Parathyroid adenoma (tissue), 2 donors: ENCODE measurements at regions not wholly inside any gene's neighbourhood (a gene's known extent, or its start where the extent isn't known, plus 50 kb on each side); places are given as distances from the start of the nearest gene placed in this dataset.

ENCODE experiments used
- H2AFZ ChIP-seq: fragments of 300-600 bp; sonication (generic); one replicate; pipeline ENCODE4 v1.7.0; 2017; ENCODE audit warnings: antibody characterized with exemption, mild to moderate bottlenecking
- H3K27ac ChIP-seq: fragments of 300-600 bp; sonication (generic); one replicate; pipeline ENCODE4 v1.7.0; 2017
- H3K27me3 ChIP-seq: fragments of 300-600 bp; sonication (generic); one replicate; pipeline ENCODE4 v1.7.0; 2017; ENCODE audit warnings: low read length; ENCODE audit not compliant: control insufficient read depth, insufficient read depth
- H3K36me3 ChIP-seq: fragments of 300-600 bp; sonication (generic); one replicate; pipeline ENCODE4 v1.7.0; 2017; ENCODE audit warnings: low read length; ENCODE audit not compliant: control insufficient read depth, insufficient read depth
- H3K4me1 ChIP-seq: fragments of 300-600 bp; sonication (generic); one replicate; pipeline ENCODE4 v1.7.0; 2017; ENCODE audit warnings: control low read depth
- H3K4me2 ChIP-seq: fragments of 300-600 bp; sonication (generic); one replicate; pipeline ENCODE4 v1.7.0; 2017; ENCODE audit warnings: low read length
- H3K4me3 ChIP-seq: fragments of 300-600 bp; sonication (generic); one replicate; pipeline ENCODE4 v1.7.0; 2017; ENCODE audit warnings: low read depth, low read length
- H3K79me2 ChIP-seq: fragments of 300-600 bp; sonication (generic); one replicate; pipeline ENCODE4 v1.7.0; 2017; ENCODE audit warnings: control low read depth
- H3K9ac ChIP-seq: fragments of 300-600 bp; sonication (generic); one replicate; pipeline ENCODE4 v1.7.0; 2017; ENCODE audit warnings: mild to moderate bottlenecking
- H3K9me3 ChIP-seq: fragments of 300-600 bp; sonication (generic); one replicate; pipeline ENCODE4 v1.7.0; 2017; ENCODE audit warnings: low read length; ENCODE audit not compliant: control insufficient read depth
- TF ChIP-seq, protein P1 (sequence below): fragments of 300-600 bp; sonication (generic); IDR thresholded peaks from one replicate; pipeline ENCODE4 v1.7.0; 2017; ENCODE audit warnings: antibody characterized with exemption, mild to moderate bottlenecking
- donor health status: primary hyperparathyroidism.

- H3K9ac ChIP-seq: no peak overlapping the region
- H3K27ac ChIP-seq: no peak overlapping the region
- no peak overlapping the region for H3K4me3 ChIP-seq
- TF ChIP-seq, protein P1, sequence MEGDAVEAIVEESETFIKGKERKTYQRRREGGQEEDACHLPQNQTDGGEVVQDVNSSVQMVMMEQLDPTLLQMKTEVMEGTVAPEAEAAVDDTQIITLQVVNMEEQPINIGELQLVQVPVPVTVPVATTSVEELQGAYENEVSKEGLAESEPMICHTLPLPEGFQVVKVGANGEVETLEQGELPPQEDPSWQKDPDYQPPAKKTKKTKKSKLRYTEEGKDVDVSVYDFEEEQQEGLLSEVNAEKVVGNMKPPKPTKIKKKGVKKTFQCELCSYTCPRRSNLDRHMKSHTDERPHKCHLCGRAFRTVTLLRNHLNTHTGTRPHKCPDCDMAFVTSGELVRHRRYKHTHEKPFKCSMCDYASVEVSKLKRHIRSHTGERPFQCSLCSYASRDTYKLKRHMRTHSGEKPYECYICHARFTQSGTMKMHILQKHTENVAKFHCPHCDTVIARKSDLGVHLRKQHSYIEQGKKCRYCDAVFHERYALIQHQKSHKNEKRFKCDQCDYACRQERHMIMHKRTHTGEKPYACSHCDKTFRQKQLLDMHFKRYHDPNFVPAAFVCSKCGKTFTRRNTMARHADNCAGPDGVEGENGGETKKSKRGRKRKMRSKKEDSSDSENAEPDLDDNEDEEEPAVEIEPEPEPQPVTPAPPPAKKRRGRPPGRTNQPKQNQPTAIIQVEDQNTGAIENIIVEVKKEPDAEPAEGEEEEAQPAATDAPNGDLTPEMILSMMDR: no peak
- H3K9me3 ChIP-seq: no peaks in the 10 kb centered on the region
- H3K27me3 ChIP-seq: no peaks in the 10 kb centered on the region
- H3K36me3 ChIP-seq: no peaks in the 10 kb centered on the region
- no peaks in the 10 kb centered on the region for H3K79me2 ChIP-seq
- no peak overlapping the region for H3K4me2 ChIP-seq
- H3K4me1 ChIP-seq: no peaks in the 10 kb centered on the region
- no peak overlapping the region for H2AFZ ChIP-seq
Measured at GRCh38 chr9:109557481-109557880, 59.4 kb upstream of the PTPN3 start.

- H3K79me2 ChIP-seq: no peaks in the 10 kb centered on the region
- H3K27me3 ChIP-seq: no peaks in the 10 kb centered on the region
Measured at GRCh38 chr9:109558718-109559151, 60.6 kb upstream of the PTPN3 start.

GRCh38 chr9:109560470-109561132 is 62.5 kb upstream of the PTPN3 start:
- Histone ChIP-seq H3K36me3 (no peaks in the 10 kb centered on the region), H3K4me1 (no peaks in the 10 kb centered on the region), H3K4me2 (no peak overlapping the region), H3K9ac (no peak overlapping the region), H3K79me2 (no peaks in the 10 kb centered on the region), H3K9me3 (no peaks in the 10 kb centered on the region), H3K27me3 (no peaks in the 10 kb centered on the region), H3K27ac (no peak overlapping the region), H2AFZ (no peak overlapping the region), H3K4me3 (no peak overlapping the region)
- TF ChIP-seq, protein P1: no peak

More at GRCh38 chr9:109558718-109559151, 60.6 kb upstream of the PTPN3 start:
- Histone ChIP-seq H3K9me3 (no peaks in the 10 kb centered on the region), H3K27ac (no peak overlapping the region), H3K4me1 (no peaks in the 10 kb centered on the region), H3K4me2 (no peak overlapping the region), H3K4me3 (no peak overlapping the region), H3K36me3 (no peaks in the 10 kb centered on the region), H2AFZ (no peak overlapping the region), H3K9ac (no peak overlapping the region)
- TF ChIP-seq, protein P1: no peak

GRCh38 chr9:109561137-109561536 is 63.0 kb upstream of the PTPN3 start:
- H3K9me3 ChIP-seq: no peaks in the 10 kb centered on the region
- TF ChIP-seq, protein P1: no peak

DNA sequence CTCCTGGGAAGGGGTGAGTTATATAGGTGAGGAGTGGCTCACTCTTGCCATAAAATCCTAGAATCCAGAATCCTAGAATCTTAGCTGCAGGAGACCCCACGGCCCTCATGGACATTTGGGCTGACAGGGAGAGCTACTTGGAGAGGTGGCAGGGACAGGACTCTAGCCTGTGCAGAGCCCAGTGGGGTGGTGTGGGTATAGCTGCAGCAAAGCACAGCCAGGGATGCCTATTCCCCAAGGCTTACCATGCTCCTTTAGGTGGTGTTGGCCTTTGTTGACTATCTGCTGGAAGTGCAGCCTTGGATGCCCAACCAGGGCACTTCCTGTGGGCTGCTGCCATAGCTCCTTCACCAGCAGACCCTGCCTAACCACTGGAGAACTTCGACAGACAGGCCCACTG is 70.0 kb upstream of the PTPN3 start:
- Histone ChIP-seq H3K79me2 (no peaks in the 10 kb centered on the region), H3K9me3 (no peaks in the 10 kb centered on the region), H3K27me3 (no peaks in the 10 kb centered on the region), H3K4me2 (no peak overlapping the region), H3K27ac (no peak overlapping the region), H3K4me3 (no peak overlapping the region), H2AFZ (no peak overlapping the region), H3K4me1 (no peaks in the 10 kb centered on the region), H3K36me3 (no peaks in the 10 kb centered on the region), H3K9ac (no peak overlapping the region)
- TF ChIP-seq, protein P1: no peak

More at GRCh38 chr9:109561137-109561536, 63.0 kb upstream of the PTPN3 start:
- Histone ChIP-seq H3K27me3 (no peaks in the 10 kb centered on the region), H3K36me3 (no peaks in the 10 kb centered on the region), H3K4me1 (no peaks in the 10 kb centered on the region), H2AFZ (no peak overlapping the region), H3K9ac (no peak overlapping the region), H3K79me2 (no peaks in the 10 kb centered on the region), H3K4me3 (no peak overlapping the region), H3K4me2 (no peak overlapping the region), H3K27ac (no peak overlapping the region)
